GM18505 (cell line): ENCODE measurements at regions not wholly inside any gene's neighbourhood (a gene's known extent, or its start where the extent isn't known, plus 50 kb on each side); places are given as distances from the start of the nearest gene placed in this dataset.
A peak's percentile ranks its signal among the peaks of the same experiment; 100 is the strongest.
"Not testable (repeated sequence)": the region's sequence is repeated elsewhere in the genome, so short reads cannot be mapped to it uniquely, and the experiment has no call there.

ENCODE experiments used
- ATAC-seq: cut with Tn5 transposase; IDR thresholded peaks from one replicate; pipeline ENCODE4 v1.9.1; 2021; ENCODE audit not compliant: unreplicated experiment
- POLR2A ChIP-seq: IDR thresholded peaks from 4 replicates; pipeline ENCODE4 v1.6.1; 2011; ENCODE audit warnings: borderline replicate concordance; ENCODE audit not compliant: insufficient read depth, insufficient read length; ENCODE audit errors: extremely low read depth

DNA sequence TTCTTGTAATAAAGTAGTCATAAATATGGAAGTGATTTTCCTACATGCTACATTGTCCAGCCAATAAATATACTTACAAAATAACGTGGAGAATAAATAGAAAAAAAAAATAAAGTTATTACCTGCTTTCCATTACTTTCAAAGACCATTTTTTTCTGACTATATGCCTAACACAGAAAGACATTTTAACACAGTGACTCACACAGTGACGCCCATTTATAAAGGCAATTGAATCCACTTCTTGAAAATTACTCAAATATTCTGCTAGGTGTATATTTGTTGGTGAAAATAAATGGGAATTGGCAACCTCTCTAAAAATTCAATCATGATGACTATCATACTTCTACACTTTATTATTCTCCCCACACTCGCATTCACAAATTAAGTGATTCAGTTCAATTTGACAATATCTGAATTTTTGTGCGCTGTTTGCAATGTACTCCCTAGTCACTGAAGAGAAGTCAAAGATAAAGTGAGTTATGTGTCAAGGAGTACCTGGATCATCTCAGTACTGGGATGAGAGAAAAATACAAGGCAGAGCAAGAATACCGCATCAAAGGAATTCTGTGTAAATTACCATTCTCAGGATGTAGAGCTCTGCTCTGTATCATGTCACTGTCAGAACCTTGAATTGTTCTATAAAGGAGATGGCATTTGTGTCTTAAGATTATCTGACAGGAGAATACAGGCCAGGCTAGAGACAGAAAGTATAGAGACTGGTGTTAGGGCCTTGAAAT, 642.7 kb downstream of the IPMK start:
- ATAC-seq = no peak
- no peak for TF ChIP-seq POLR2A

DNA sequence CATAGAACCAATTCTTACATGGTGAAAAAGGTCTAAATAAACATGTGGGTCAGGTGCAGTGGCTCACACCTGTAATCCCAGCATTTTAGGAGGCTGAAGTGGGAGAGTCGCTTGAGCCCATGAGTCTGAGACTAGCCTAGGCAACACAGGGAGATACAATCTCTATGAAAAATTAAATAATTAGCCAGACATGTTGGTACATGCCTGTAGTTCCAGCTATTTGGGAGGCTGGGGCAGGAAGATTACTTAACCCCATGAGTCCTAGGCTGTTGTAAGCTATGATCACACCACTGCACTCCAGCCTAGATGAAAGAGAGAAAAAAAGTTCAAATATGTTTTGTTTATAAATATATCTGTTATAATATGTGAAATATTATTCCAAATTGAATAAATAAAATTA, 643.6 kb downstream of the IPMK start:
- no peak for ATAC-seq
- TF ChIP-seq POLR2A = no peak

DNA sequence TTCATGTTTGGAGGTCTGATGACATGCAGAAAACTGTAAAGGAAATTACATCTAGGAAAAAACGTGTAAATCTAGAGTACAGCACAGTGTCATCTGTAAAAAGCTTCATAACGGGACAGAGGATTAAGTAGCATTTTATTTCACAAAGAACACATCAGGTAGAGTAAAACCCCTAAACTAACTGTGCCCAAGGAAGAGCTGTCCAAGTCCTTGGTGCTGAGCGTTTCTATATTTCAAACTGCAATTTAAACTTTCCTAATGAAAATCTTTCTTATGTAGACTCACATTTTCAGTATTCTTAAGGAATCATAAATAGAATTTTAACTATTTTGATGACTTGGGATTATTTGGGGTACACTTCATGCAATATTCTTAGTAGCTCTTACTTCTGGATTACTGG, 646.2 kb downstream of the IPMK start:
- no peak for TF ChIP-seq POLR2A

DNA sequence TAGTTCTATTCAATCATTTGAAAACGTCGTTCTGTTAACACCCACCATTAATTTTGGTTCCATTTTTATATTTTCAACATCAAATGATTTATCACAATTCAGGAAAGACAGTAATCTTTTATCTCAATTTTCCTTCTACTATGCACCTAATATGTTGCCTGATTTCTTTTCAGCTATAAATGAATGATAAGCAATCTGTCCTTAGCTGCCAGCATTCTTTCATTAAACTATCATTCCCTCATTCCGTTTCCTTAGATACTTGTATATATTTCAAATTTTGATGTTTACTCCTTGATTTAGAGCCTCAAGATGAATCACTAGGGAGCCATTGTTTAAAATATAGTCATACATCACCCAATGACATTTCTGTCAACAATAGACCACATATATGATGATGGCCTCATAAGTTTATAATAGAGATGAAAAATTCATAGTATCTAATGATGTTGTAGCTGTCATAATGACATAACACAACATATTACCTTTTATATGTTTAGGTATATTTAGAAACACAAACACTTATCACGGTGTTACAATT, 661.7 kb downstream of the IPMK start:
- TF ChIP-seq POLR2A = no peak
- ATAC-seq = no peak

More for the DNA sequence above, 646.2 kb downstream of the IPMK start:
- ATAC-seq = no peak

DNA sequence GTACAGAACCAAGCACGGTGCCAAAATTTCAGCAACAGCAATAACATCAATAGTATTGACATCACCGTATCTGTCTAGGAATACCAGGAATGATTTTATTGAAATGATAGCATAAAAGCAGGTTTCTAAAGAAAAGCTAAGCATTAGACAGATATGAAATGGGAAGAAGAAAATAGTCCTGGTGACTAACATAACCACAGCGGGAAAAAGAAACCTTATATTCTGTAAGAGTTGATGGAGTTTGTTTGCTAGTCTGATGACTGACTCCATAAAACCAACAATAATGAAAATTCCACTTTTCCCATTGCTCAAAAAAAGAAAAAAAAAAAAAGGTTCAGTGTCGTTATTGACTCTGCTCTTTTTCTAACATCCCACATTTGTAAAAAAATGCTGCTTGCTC, 668.3 kb downstream of the IPMK start:
- TF ChIP-seq POLR2A = no peak
- no peak for ATAC-seq

DNA sequence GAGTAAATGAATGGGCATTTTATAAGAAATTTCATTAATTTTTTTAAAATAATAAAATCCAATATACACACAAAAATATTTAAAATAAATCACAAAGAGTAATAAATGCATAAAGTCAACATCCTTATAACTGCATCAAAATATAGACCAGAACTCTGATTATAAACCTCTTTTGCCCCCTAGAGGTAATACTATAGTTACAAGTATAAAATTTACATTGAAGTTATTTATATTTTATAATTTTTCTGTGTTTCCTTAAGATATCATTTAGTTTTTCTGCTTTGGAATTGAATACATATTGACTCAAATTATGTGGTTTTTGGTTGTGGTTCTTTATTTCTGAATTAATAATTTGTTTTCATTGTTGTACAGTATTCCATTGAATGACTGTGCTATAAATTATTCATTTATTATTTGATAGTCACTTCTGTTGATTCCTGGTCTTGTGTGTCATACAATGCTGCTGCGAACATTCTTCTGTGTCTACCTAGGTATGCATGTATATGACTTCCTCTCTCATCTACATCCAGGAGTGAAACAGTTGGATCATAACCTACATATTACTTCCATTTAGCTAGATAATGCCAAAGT, 673.6 kb downstream of the IPMK start:
- ATAC-seq = no peak
- TF ChIP-seq POLR2A = no peak

DNA sequence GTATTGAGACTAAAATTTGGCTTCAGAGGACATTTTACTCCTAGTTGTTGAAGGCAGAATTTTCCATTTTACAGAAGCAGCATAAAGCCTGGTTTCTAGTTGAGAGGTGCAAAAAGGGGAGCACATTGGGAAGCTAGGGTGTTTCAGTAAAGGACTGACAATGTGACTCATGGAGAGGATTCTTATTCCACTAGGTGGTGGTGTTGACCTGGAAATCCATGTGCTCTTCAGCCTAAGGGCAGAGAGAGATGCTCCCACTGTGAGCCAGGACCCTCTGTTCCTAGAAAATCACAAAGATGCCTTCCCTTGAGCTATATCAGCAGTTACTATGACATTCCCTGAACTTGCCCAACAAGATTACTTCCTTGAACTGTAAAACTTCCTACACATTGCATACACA, 687.8 kb downstream of the IPMK start:
- ATAC-seq = peak; percentile 58
- TF ChIP-seq POLR2A = no peak

DNA sequence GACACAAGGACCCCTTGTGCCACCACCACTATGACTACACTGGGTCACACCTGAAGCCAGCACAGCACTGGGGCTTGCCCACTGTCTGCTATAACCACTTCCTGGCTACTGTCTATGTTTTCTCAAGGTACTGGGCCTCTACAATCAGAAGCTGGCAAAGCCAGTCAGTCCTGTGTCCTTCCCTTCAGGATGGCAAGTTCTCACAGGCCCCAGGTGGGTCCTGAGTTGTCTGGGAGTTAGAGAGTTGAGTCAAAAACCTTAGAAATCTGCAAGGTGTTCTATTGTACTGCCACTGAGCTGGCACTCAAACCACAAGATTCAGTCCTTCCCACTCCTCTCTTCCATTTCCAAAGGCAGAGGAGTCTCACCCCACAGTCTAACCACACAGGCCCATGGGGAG, 705.5 kb downstream of the IPMK start:
- no peak for TF ChIP-seq POLR2A
- ATAC-seq = no peak

DNA sequence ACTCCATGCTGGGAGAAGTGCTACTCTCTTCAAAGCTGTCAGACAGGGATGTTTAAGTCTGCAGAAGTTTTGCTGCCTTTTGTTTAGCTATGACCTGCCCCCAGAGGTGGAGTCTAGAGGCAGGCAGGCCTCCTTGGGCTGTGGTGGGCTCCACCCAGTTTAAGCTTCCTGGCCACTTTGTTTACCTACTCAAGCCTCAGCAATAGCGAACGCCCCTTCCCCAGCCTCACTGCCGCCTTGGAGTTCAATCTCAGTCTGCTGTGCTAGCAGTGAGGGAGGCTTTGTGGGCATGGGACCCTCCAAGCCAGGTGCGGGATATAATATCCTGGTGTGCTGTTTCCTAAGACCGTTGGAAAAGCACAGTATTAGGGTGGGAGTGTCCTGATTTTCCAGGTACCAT, 715.9 kb downstream of the IPMK start:
- not testable (repeated sequence) for ATAC-seq

DNA sequence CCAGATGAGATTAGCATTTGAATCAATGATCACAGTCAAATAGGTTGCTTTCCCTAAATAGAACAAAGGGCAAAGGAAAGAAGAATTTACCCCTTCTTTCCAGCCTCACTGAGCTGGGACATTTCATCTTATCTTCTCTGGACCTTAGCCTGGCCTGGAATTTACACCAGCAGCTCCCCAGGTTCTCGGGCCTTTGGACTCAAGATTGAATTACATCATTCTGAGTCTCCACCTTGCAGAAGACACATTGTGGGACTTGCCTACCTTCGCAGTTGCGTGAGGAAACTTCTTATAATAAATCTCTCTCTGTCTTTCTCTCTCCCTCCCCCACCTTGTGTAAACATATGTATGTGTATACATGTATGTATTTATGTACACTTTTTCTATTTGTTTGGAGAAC, 732.4 kb downstream of the IPMK start:
- TF ChIP-seq POLR2A = no peak
- no peak for ATAC-seq

DNA sequence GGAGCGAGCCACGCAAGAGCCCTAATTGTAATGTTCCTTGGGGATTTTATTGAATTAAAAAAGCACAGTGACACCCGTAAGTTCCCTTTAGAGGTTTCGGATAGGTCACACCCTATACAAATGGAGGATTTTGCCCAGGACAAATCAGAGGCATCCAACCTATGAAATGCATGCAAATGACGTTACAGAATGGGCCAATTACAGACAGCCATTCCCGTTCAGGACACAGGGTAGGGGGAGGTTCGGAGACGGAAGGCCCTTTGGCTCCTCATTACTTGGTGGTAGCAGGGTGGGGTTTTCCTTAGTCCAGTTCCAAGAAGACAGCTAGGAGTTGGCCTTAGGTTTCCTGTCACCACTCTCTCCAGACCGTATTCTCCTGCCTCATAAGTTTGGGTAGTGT, 754.1 kb downstream of the IPMK start:
- no peak for ATAC-seq
- TF ChIP-seq POLR2A = no peak

DNA sequence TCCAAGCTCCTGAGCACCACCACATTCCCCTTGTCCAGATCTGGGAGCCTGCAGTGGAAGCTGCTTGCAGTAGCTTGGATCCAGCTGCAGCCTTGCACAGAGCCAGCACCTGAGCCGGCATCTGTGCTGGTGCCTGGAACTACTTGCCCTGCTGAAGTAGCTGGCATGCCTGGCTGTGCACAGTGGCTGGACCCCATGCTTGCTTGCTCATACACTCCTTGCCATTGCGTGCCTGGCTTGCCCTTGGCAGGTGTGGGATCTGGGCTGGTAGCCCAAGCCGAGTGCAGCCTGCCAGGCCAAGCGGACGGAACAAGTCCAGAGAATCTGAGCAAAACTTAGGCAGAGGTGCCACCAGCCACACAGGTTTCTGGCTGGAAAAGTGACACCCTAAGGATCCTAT, 759.9 kb downstream of the IPMK start:
- TF ChIP-seq POLR2A = no peak
- no peak for ATAC-seq

DNA sequence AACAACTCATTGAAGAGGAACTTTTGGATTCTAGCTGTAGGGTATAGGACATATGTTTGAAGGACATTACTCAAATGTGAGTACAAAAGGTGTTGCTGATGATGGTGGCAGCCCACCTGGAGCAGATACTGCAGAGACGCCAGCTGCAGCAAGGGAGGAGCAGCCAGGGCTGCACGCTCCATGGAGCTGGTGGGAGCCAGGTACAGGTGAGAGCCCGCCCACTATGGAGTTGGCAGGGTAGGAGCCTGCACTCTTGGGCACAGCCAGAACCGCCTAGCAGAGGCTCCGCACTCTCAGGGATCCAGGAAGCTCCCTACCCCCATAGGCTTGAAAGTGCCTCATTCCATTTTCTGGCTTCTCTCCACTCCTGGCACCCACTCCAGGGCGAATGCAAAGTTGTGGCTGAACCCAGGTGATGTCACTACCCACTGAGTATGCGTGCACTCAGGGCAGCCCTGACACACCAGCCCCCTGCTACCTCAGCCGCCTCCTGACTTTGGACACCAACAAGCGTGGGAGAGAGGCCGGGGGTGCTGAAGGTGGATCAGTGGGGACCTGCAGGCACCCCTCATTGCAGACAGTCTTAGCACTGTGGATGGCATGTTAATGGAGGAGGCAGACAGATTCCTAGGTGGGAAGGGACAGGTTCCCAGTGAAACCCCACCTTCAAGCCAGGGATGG, 761.1 kb downstream of the IPMK start:
- no peak for ATAC-seq
- no peak for TF ChIP-seq POLR2A

DNA sequence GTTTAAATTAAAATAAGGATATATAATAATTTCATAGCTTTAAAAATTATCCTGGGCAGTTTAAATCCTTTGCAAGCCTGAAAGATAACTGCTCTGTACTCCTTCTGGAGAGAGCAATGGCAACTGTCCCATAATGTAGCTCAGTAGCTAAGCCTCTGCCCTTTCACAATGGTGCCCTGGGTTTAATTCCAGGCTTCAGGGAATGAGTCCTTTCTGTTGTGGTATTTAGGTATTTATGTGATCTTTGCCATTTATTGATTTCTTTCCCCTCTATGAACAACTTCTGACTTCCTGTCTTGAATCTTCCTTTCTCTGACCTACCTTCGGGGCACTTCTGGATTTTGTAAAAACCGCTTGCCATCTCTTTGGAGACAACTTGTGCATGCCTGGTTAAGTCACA, 773.2 kb downstream of the IPMK start:
- no peak for TF ChIP-seq POLR2A
- no peak for ATAC-seq
